ENCODE measurements at regions not wholly inside any gene's neighbourhood (a gene's known extent, or its start where the extent isn't known, plus 50 kb on each side); places are given as distances from the start of the nearest gene placed in this dataset.

DNA sequence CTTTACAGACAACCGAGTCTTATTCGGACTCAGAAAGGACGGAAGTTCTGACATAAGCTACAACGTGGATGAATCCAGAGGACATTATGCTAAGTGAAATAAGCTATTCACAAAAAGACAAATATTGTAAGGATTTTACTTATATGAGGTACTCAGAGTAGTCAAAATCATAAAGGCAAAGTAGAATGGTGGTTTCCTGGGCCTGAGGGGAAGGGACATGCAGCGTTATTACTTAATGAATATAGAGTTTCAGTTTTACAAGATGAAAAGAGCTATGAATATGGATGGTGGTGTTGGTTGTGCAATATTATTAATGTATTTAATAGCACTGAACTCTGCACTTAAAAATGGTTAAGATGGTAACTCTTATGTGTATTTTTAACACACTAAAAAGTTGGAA lies 419.1 kb upstream of the SGCG start:
- TF ChIP-seq, protein P1, sequence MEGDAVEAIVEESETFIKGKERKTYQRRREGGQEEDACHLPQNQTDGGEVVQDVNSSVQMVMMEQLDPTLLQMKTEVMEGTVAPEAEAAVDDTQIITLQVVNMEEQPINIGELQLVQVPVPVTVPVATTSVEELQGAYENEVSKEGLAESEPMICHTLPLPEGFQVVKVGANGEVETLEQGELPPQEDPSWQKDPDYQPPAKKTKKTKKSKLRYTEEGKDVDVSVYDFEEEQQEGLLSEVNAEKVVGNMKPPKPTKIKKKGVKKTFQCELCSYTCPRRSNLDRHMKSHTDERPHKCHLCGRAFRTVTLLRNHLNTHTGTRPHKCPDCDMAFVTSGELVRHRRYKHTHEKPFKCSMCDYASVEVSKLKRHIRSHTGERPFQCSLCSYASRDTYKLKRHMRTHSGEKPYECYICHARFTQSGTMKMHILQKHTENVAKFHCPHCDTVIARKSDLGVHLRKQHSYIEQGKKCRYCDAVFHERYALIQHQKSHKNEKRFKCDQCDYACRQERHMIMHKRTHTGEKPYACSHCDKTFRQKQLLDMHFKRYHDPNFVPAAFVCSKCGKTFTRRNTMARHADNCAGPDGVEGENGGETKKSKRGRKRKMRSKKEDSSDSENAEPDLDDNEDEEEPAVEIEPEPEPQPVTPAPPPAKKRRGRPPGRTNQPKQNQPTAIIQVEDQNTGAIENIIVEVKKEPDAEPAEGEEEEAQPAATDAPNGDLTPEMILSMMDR (conservative IDR thresholded peaks at IDR 0.05 in 1 of 2, IDR thresholded peaks at IDR 0.05 in 1 of 2; ENCODE audit: extremely low read depth in 1 of 2, insufficient read depth in 1 of 2, low read depth in 1 of 2, low read length in 2 of 2), result no peak
- TF ChIP-seq EZH2 (IDR thresholded peaks at IDR 0.05; ENCODE audit: borderline replicate concordance, low read length), result no peak

Measured in mammary epithelial cell (primary cell).